NK-92 (cell line): ENCODE measurements at regions not wholly inside any gene's neighbourhood (a gene's known extent, or its start where the extent isn't known, plus 50 kb on each side); places are given as distances from the start of the nearest gene placed in this dataset.

Experiments
- DNase-seq: peaks from one replicate; lab custom pipeline; 2025; ENCODE audit not compliant: unreplicated experiment; lab: John Stamatoyannopoulos, UW

DNA sequence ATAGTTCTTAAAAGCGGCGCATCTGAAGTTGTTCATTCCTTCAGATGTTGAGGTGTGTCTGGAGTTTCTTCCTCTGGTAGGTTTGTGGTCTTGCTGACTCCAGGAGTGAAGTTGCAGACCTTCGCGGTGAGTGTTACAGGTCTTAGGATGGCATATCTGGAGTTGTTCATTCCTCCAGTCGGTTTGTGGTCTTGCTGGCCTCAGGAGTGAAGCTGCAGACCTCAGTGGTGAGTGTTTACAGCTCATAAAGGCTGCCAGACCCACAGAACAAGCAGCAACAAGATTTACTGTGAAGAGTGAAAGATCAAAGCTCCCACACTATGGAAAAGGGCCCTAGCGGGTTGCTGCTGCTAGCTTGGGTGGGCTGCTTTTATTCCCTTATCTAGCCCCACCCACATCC is 201.7 kb upstream of the PDGFD start:
- DNase-seq, result no peak

DNA sequence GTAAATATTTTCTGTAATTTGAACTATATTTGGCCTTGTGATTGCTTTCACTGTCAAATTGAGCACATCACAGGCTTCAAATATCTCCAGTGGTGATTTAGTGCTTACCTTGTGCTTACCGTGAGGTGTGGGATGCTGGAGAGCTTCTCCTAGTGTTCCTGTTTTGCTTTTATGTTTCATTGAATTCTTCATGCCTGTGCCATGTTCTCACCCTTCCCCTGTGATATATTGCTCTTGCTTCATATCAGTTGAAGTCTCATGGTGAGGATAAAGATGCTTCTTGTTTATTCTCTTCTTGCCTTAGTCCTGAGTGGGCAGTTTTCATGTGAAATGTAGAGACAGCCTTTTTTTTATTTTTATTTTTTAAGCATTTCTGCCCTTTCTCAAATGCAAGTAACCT is 198.0 kb upstream of the PDGFD start:
- no peak for DNase-seq

DNA sequence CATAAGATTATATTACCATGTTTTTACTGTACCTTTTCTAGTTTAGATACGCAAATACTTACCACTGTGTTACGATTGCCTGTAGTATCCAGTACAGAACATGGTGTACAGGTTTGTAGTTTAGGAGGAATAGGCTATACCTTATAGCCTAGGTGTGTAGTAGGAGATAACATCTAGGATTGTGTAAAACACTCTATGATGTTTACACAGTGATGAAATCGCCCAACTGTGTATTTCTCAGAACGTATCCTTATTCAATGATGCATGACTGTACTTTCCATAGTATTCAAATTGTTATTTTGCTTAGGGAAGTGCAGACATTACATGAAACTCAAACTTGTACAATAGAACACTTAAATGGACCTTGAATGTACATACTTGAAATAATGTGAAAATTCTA is 188.1 kb upstream of the PDGFD start:
- no peak for DNase-seq

DNA sequence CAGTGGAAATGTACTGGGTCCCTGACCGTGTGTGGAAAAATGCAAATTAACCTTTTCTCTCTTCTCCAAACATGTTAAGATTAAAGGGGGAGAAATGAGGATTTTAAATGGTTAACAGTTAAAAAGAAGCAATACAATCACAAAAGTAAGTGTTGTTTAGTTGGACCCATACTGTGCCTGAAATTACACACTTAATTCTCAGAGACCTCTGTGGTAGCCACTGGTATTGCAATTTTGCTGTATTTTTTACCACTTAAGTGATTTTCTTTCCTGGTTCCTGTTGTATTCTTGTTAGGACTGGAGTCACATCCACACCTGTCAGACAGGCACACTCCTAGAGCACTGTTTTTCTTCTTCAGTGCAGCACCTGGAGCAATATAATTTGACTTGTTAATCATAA is 179.6 kb upstream of the PDGFD start:
- no peak for DNase-seq

DNA sequence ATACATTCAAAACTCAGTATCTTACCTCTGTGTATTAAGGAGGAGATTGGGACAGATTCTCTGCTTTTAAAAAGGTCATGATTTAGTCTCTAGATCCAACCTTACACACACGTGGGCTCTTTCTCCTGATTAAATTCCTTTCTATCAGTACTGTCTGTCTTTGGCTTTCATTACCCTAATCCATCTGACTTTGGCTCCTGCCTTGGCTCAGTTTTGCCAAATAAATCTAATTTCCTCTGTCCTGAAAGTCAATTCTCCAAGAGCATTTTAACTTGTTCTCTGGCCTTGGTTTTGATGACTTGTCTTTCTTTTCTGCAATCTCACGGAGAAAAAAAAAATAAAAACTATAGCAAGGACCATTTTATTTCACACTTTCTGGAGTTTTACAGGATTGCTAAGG is 176.6 kb upstream of the PDGFD start:
- DNase-seq, result no peak

DNA sequence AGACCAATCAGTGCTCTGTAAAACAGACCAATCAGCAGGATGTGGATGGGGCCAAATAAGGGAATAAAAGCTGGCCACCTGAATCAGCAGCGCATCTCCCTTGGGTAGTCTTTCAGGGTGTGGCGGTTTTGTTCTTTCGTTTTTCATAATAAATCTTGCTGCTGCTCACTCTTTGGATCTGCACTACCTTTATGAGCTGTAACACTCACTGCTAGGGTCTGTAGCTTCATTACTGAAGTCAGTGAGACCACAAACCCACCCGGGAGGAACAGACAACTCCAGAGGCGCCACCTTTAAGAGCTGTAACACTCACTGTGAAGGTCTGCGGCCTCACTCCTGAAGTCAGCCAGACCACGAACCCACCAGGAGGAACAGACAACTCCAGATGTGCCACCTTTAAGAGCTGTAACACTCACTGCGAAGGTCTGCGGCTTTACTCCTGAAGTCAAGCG is 175.5 kb upstream of the PDGFD start:
- no peak for DNase-seq

- DNase-seq, result no peak
Observed at GRCh38 chr11:104338186-104338585, 174.2 kb upstream of the PDGFD start.

- no peak for DNase-seq
Observed at GRCh38 chr11:104337273-104337672, 173.3 kb upstream of the PDGFD start.

DNA sequence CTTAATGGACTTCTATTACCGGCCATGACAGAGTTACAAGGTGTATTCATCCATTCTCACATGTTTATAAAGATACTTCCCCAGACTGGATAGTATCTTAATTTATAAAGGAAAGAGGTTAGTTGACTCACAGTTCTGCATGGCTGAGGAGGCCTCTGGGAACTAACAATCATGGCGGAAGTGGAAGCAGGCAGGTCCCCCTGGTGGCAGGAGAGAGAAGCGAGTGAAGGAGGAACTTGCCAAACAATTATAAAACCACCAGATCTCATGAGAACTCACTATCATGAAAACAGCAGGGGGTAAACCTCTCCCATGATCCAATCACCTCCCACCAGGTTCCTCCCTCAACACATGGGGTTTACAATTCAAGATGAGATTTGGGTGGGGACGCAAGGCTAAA is 170.0 kb upstream of the PDGFD start:
- no peak for DNase-seq

DNA sequence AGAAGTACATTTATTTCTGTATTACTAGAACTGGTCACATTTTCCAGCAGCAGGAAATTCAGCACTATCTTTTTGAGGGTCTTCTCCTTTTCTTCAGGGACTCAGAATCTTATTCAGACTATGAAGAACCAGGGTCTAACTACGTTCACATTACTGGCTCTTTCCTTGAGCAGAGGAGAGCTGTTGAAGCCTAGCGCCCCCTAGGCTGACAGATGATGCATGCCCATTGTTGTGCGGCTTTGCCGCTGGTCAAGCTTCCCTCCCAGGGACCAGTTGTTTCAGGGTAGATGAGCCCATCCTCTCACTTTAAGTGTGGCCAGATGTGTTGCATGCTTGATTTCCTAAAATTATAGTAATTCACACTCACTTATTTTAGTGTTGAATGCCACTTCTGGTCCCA is 168.2 kb upstream of the PDGFD start:
- DNase-seq, result no peak

- DNase-seq, result no peak
Observed at GRCh38 chr11:104329078-104329665, 165.2 kb upstream of the PDGFD start.

- no peak for DNase-seq
Observed at GRCh38 chr11:104328512-104328907, 164.6 kb upstream of the PDGFD start.

GRCh38 chr11:104327861-104328511 is 164.0 kb upstream of the PDGFD start:
- no peak for DNase-seq

- DNase-seq, result no peak
Observed at GRCh38 chr11:104325093-104325492, 161.1 kb upstream of the PDGFD start.

- no peak for DNase-seq
Observed at GRCh38 chr11:104324276-104324675, 160.3 kb upstream of the PDGFD start.

DNA sequence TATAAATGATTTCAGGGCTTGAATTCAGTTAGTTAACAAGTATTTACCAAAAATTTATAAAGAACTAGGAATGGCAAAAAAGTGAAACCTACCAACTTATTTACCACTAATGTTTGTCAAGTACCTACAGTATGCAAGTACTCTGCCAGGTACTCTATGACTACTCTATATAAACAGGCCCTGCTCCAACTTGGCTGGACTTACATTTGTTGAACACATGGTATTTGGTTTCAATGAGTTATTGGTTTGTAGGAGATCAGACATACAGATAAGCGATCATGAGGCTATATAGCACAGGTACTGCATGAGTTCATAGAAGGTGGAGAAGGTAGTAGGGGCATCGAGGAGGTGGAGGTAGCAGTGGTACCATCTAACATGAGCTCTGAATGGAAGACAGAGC is 159.9 kb upstream of the PDGFD start:
- DNase-seq, result no peak

DNA sequence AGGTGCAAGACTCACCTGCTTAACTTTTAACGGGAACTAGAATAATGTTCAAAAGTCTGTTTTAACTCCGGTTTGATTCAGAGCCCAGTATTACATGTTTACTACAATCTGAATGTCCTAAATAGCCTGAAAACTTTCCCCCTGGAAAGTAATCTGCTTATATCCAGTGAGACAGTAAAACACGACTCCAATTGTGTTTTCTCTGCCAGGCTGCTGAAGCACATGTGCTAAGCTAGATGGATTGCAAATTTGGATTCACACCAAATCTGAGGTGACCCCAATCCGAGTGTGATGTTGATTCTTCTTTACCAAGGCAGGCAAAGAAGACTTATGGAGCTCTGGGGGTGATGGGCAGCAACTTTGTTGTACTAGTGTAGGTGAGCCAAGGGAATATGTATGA is 158.7 kb upstream of the PDGFD start:
- no peak for DNase-seq

DNA sequence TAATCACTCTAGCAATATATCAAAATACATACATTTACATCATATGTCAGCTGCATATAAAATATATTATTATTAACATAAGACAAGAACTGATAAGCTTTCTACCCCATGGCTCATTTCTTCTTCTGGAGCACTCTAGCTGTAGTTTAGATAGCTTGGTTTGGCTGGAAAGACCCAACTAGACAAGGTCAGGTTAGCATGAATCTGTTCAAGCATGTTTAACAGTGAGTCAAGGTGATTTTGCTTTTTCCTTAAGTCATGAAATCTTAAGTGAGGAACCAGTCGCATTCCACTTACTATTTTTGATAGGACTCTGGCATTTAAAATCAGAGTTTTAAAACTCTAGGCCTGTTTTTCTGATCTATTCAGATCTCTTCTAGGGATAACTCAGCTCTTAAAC is 157.0 kb upstream of the PDGFD start:
- no peak for DNase-seq

DNA sequence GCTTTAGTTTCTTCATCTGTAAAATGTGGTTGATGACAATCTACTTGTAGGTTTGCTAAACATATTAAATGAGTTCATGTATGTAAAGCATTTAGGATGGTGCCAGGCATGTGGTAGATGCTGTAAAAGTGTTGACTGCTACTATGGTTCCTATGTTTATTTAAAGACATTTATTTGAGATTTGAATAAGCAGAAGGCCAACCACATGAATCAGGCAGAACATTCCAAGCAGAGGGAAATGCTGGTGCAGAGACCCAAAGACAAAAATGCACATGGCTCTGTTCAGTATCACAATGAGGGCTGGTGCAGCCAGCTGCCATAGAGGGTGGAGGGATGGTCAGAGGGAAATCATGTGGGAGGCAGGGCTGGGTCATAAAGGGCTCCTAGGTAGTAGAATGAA is 156.2 kb upstream of the PDGFD start:
- no peak for DNase-seq

DNA sequence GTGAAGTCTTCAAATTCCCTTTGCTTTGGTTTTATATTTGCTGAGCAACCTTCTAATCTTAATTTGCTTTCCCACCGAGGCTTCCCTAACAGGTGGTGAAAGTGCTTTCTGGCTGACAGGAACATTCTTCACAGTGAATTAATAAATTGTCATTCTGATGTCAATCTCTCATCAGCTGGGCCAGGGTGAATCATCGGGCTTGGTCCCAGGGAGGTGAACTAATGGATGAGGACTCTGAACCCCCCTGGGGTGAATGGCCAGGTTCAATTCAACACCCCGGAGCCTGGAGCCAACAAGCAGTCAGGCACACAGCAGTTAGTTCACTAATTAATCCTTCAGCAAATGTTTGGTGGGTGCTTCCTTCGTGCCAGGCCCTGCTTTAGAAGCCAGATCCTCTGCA is 155.4 kb upstream of the PDGFD start:
- DNase-seq, result no peak

- DNase-seq, result no peak
Observed at GRCh38 chr11:104306862-104307474, 143.0 kb upstream of the PDGFD start.

GRCh38 chr11:104301776-104302175 is 137.8 kb upstream of the PDGFD start:
- no peak for DNase-seq

DNA sequence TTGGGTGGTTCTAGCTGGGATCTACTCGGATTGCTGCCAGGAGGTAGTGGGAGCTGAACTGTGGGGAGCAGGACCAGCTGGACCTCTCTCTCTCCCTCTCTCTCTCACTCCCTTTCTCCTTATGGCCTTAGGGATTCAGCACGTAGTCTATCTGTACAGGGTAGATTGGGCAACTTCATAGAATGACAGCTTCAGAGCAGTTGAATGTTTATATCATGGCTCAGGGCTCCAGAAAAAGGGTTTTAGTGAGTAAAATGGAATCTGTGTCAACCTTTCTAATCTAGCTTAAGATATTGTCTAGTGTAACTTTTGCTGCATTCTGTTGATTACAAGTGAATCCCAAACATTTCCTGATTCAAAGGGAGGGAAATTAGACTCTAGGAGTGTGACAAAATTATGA is 127.7 kb upstream of the PDGFD start:
- DNase-seq, result no peak
